Esophagus mucosa (tissue), 1 donor: ENCODE measurements at regions not wholly inside any gene's neighbourhood (a gene's known extent, or its start where the extent isn't known, plus 50 kb on each side); places are given as distances from the start of the nearest gene placed in this dataset.

Experiments used
- ATAC-seq: fragments of 200-7000 bp; cut with Tn5 transposase; one replicate; pipeline ENCODE4 v1.9.1; 2020
- donor health status: DM: yes; HTN: yes; CAD: no.

DNA sequence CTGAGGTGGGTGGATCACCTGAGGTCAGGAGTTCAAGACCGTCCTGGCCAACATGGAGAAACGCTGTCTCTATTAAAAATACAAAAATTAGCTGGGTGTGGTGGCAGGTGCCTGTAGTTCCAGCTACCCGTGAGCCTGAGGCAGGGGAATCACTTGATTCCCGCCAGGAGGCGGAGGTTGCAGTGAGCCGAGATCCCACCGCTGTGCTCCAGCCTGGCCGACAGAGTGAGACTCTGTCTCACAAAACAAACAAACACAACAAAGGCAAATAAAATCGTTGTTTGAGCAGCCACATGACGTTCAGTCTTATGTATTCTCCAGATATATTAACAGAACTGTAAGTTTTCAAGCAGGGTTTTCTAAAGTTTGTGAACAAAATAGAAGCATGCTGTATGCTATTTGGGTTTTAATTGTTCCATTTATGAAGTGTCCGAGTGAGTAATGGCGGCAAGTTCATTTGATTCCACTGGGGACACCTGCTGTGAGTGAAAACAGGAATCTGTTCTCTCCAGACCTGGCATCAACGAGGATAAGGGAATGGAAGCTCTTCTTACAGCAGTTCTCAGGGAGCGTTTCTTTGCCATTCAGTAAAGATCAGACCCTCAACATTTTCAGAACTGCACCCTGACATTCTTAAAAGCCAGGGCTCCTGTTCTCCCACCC is 122.5 kb upstream of the PITRM1 start:
- ATAC-seq = no peak

DNA sequence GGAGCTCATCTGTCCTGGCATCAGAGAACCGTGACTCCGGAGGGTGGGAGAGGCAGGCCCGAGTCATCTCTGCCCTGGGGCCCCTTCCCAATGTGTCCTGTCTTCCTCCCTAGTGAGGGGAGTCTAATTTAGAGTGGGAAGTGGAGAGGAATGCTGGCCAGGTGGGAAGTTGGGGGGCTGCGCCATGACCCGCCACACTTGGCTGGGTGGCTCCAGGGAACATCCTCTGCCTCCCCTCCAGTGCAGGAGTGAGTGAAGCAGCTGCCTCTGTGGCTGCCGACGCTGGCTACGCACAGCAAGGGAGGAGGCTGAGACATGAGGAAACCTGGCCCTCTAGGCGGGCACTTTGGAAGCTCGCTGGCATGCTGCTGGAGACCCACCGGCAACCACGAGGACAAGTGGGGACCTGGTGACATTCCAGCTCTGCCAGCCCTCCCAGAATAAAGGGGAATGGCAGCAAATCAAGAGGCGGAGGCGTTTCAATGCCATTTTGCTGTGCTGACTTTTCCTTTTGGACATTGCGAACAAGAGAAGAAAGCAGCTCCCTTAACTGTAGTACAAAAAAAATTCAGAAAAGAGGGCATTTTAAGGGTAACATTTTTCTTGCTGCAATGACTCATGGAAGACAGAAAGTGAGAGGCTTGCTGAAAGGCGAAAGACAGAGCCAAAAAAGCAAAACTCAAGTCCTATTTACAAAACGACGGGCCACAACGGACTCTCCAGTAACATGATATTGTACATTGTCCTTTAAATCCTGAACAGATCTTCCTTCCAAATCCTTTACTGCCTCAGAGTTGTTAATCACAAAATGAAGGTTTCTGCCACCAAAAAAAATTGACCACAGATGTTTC is 121.2 kb upstream of the PITRM1 start:
- no peak for ATAC-seq

- ATAC-seq = no peak
Observed at GRCh38 chr10:3292636-3293035, 120.1 kb upstream of the PITRM1 start.

DNA sequence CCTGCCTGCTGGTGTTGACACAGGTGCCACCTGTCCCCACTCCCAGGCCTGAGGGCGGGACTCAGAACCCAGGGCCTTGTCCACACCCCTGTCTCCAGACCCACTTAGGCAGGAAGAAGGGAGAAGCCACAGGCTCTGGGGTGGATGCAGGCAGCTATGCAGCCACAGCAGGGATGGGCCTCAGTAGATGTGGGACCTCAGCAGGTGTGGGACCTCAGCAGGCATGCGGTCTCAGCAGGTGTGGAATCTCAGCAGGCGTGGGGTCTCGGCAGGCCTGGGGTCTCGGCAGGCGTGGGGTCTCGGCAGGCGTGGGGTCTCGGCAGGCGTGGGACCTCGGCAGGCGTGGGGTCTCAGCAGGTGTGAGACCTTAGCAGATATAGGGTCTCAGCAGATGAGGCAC is 118.0 kb upstream of the PITRM1 start:
- no peak for ATAC-seq

DNA sequence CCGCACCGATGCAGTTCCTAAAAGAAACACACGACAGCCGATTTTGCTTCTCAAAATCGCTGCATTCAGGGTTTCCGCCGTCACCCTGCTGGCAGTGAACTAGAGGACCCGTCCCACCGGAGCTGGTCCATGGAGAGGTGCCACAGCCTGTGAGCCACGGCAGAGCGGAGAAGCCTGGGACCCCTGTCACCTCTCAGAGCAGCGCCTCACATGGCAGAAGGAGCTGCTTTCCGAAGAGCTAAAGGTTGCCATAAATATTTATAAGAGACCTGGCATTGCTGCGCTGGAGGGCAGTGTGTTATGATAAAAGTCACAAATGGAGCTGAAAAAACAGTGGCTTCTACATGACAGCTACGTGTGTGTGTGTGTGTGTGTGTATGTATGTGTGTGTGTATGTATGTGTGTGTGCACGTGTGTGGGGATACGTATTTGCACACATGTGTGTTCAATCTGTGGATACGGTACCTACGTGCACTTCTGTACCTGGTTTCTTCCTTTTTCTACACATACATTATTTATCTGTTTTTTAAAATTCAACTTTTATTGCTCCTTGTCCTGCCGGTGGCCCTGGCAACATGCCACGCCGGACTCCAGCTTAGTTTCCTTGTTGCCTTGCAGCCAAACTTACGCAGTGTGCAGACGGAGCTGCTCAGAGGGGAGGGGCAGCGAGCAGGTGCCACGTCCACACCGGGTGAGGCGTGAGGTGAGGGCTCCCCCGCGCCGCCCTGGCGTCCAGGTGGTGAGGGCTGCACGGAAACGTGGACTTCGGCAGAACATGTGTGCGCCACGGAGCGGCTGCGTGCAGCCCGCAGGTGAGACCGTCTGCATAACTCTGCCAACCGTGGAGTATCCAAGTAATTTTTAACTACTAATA is 115.2 kb upstream of the PITRM1 start:
- ATAC-seq = no peak

GRCh38 chr10:3282674-3283017 is 110.1 kb upstream of the PITRM1 start:
- ATAC-seq = no peak

DNA sequence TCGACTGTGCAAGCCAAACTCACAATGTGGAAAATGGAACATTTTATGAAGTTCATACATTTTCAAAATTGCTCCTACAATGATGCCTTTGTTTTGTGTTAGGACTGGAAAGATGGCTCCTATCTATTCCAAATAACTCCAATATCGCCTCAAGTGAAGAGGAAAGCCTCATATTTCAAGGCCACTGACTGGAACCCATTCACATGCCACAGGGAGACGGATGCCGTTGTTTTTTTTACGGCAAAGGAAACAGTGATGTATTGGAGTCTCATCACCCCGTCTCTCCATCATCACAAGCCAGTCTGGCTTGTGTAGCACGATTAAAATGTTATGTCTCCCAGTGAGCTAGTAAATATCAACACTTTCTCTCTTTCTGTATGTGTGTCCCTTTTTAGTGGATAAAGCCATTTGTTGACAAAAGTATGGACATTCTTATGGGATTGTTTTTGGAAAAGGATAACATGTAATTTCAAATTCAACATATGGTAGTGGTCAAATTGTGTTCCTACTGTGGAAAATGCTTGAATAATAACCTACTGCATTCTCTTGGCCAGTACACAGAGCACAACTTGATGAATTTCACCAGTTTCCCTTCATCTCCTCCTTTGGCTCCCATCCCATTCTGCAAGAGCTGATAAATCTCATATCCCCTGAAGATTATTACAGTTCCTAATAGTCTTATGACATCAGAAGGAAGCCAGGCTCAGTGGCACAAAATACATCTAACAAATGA is 109.5 kb upstream of the PITRM1 start:
- ATAC-seq = no peak

- no peak for ATAC-seq
Observed at GRCh38 chr10:3278771-3279170, 106.2 kb upstream of the PITRM1 start.

DNA sequence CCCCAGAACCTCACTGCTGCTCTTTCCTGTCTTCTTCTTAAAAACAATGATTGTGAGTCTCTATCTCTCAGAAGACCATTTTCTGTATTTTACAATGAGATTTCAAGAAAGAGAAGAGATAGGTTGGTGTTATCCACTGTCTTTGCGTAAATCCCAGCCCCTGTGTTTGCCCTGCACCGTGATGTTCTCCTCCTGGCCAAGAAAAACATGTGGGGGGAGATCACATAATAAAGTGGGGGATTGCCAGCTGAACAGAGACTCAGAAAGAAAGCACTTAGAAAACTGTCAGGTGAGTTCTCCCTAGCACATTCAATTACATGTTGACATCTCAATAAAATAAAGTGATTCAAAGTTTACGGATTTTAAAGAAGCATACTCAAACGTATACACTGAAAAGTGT is 105.0 kb upstream of the PITRM1 start:
- ATAC-seq = no peak

DNA sequence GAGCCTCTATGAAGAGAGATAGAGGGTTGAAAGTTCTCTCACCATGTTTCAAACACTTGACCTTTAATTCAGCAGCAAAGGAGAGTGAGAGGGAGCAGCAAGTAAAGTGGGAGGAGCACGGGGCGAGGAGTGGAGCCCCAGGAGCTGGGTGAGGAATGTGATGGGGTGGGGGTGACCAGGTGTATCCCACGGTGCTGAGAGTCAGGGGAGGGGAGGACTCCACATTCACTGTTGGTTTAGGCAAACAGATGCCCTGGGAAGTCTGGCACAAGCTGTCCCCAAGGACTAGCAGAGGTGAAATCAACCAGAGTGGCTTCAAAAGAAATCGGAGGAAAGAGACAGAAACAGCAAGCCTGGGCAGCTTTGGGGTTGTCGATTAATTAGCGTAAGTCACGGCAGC is 101.8 kb upstream of the PITRM1 start:
- no peak for ATAC-seq

DNA sequence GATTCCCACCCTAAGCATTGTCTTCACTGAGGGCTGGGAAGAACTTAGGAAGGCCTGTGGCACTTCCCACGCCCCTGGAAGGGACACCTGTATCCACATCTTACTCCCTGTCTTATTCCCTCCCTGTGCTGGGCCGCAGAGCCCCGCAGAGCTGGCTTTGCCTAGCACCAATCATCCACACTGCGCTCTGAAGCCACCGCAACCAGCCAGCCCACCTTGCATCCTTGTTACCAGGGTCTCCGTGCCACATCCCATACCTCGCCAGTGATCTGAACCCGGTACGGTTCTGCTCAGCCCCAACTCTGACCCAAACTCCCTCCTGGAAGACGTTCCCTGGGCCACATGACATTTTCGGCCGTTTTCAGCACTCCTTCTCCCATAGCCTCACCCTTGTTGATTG is 101.4 kb upstream of the PITRM1 start:
- ATAC-seq = no peak

DNA sequence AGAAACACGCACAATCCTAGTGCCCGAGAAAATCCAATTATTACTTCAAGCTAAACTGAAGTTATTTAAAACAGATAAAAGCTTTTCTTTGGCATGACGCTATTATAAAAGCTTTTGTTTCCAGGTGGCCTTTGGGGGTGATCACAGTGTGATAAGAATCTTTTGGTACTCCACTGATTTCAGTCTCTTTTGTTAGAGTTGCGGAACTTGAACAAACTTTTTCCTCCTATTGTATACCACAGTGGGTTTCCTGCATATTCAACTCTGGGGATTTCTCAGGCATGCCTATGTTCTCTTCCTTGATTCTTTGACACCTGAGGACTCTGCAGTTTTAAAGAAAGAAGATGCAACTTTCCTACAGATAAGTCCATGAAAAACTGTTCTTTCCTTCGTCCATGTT is 99.7 kb upstream of the PITRM1 start:
- ATAC-seq = no peak

DNA sequence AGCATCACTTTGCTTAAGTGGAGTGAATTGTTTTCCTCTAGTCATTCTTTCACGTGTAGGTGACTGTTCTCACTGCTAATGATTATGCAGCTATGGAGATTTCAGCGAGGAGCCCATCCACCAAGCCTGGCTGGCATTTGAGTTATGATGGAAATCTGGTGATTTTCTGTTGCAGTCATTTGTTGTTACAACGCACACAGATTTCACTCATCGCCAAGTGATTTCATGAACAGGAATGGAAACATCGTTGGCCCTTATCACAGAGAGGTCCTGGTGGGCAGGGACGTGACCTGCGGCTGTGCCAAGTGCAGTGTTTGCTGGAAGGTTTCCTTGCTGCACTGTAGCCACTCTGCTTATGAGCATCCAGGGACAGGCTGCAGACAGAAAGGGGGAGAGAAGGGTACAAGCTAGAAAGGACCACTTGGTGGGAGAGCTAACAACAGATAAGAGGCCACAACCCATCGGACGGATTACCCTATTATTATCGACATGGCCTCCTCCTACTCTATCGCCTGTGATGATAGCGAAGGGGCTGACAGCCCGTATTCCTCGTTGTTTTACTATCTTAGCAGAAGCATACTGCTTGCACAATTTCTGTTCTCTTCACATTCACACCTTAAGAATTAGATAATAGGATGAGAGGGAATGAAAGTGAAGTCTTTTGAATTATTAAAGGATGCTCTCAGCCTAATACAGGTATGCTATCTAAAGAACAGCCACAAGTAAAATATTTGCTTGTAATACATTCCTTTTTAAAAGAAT is 99.0 kb upstream of the PITRM1 start:
- ATAC-seq = no peak

DNA sequence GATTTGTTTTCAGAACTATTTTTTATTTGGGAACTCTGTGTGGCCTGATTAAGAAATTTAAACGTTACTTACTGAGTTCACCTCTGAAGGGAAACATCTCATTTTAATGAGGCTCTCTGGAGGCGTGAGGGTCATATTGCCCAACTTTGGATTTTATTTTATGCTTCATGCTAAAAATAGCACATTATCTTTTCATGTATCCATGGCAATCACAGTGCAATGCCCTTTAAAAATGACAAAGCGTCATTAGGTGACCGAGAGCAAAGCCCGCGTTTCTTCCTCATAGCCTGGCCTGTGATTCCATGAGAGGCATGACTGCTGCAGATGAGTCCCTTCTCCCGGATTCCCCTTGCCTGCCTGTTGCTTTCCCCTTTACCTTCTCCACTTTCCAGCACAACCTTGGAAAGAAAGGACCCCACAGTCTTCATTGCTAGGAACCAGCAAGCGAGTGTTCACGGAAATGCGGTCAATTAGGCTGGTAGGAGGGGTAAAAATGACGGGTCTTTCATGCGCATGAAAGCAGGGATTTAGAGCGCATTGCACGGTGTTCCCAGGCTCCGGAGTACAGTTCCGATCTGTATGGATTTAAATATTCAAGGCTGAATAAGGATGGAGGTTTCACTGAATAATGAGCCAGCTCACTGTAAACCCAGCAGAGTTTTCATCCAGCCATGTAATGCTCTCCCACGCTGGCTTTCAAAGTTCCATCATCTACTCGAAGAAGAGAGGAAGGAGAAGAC is 98.2 kb upstream of the PITRM1 start:
- ATAC-seq = no peak

GRCh38 chr10:3268025-3268424 is 95.4 kb upstream of the PITRM1 start:
- ATAC-seq = no peak

GRCh38 chr10:3265088-3265487 is 92.5 kb upstream of the PITRM1 start:
- ATAC-seq = no peak

- no peak for ATAC-seq
Observed at GRCh38 chr10:3264161-3264761, 91.7 kb upstream of the PITRM1 start.

DNA sequence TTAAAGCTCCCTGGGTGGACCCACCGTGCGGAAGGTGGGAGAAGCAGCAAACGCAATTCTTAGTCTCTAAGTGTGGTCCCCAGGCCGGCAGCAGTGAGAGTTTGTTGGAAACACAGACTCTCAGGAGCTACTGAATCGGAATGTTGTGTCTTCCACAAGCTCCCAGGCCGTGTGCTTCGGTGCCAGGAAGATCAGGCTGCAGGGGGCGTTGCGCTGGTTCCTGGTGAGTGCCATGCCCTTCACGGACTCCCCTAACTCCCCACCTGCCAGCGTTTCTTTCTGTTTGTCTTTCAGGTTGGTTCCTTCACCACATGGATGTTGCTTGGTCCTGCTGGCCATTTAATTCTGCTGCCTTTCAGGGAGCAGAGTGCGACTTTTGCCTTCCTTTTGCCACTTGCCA is 91.2 kb upstream of the PITRM1 start:
- no peak for ATAC-seq

GRCh38 chr10:3263082-3263481 is 90.5 kb upstream of the PITRM1 start:
- no peak for ATAC-seq

DNA sequence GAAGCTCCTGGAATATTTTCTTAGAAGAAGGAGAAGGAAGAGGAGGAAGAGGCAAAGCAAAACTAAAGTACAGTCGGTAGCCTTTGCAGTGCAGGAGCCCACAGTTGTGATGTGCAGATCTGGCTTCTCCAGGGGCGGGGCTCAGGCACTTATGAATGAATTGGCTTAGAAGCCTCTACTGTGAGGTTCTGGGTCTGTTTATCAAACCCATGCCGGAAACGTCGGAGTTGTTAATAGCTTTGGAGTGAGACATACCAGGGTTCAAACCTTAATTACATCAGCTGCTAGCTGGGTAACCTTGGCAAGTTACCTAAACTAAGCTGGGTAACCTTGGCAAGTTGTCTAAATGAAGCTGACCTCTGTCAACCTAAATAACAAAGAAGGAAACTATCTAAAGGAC is 89.3 kb upstream of the PITRM1 start:
- ATAC-seq = no peak
